IMR-90 (cell line): ENCODE measurements at regions not wholly inside any gene's neighbourhood (a gene's known extent, or its start where the extent isn't known, plus 50 kb on each side); places are given as distances from the start of the nearest gene placed in this dataset.

Experiments
- ATAC-seq: fragments of 200-7000 bp; cut with Tn5 transposase; 2 replicates; pipeline ENCODE4 v1.9.1; 2020; ENCODE audit warnings: low read depth, mild to moderate bottlenecking, moderate library complexity
- BruUV-seq: library from RNA; stranded (reverse); fragments of 400-500 nt; replicated peaks from 2 replicates; lab custom pipeline; 2021; lab: Mats Ljungman, UMichigan
- CTCF ChIA-PET: fragments of 300-600 bp; formaldehyde crosslinking; extraction: SDS; loops from one replicate; lab custom pipeline; 2021; ENCODE audit warnings: antibody characterized with exemption; lab: Yijun Ruan, JAX
- POLR2A ChIA-PET: fragments of 300-600 bp; sonication (Branson Sonifier 250); formaldehyde crosslinking; loops from one replicate; lab custom pipeline; 2022; ENCODE audit warnings: antibody characterized with exemption; ENCODE audit not compliant: unreplicated experiment; lab: Charles Lee
- DNase-seq: peaks from one replicate; pipeline ENCODE4 v3.0.0; 2013
- H2AFZ ChIP-seq: replicated peaks from 2 replicates; pipeline ENCODE3; 2013; ENCODE audit warnings: low read length, mild to moderate bottlenecking; ENCODE audit not compliant: poor library complexity
- H2AK5ac ChIP-seq: 2 replicates; pipeline ENCODE4 v1.6.1; 2013; ENCODE audit warnings: low read depth, low read length, inconsistent platforms
- H2AK9ac ChIP-seq: replicated peaks from 2 replicates; pipeline ENCODE3; 2013; ENCODE audit warnings: mild to moderate bottlenecking, low read depth, low read length, moderate library complexity; ENCODE audit not compliant: poor library complexity
- H2BK120ac ChIP-seq: 2 replicates; pipeline ENCODE4 v1.6.1; 2013; ENCODE audit warnings: low read depth, low read length, inconsistent platforms
- H2BK15ac ChIP-seq: 3 replicates; pipeline ENCODE4 v1.6.1; 2013; ENCODE audit warnings: low read depth, low read length, inconsistent platforms
- H2BK20ac ChIP-seq: 2 replicates; pipeline ENCODE4 v1.6.1; 2013; ENCODE audit warnings: low read depth, mild to moderate bottlenecking, inconsistent platforms, low read length, moderate library complexity
- H2BK5ac ChIP-seq: 2 replicates; pipeline ENCODE4 v1.6.1; 2013; ENCODE audit warnings: mild to moderate bottlenecking, low read depth, low read length, inconsistent platforms; ENCODE audit not compliant: poor library complexity, severe bottlenecking
- H3K14ac ChIP-seq: replicated peaks from 2 replicates; pipeline ENCODE4 v1.6.1; 2013; ENCODE audit warnings: low read depth, low read length, inconsistent platforms
- H3K18ac ChIP-seq: 2 replicates; pipeline ENCODE4 v1.6.1; 2013; ENCODE audit warnings: low read depth, low read length, control low read depth
- H3K23ac ChIP-seq: 2 replicates; pipeline ENCODE4 v1.6.1; 2013; ENCODE audit warnings: low read depth, low read length, inconsistent platforms
- H3K27ac ChIP-seq: 2 replicates; pipeline ENCODE4 v1.5.1; 2013; ENCODE audit warnings: mild to moderate bottlenecking, control low read depth, low read length; ENCODE audit not compliant: insufficient read depth
- H3K27me3 ChIP-seq: 2 replicates; pipeline ENCODE4 v1.6.1; 2013; ENCODE audit warnings: low read length; ENCODE audit not compliant: control insufficient read depth, insufficient read depth
- H3K36me3 ChIP-seq: 2 replicates; pipeline ENCODE4 v1.6.1; 2013; ENCODE audit warnings: low read length, mixed read lengths; ENCODE audit not compliant: control insufficient read depth, insufficient read depth
- H3K4ac ChIP-seq: 2 replicates; pipeline ENCODE4 v1.6.1; 2013; ENCODE audit warnings: low read depth, low read length, inconsistent platforms
- H3K4me1 ChIP-seq: 2 replicates; pipeline ENCODE4 v1.6.1; 2013; ENCODE audit warnings: low read length, mixed read lengths; ENCODE audit not compliant: control insufficient read depth, insufficient read depth
- H3K4me2 ChIP-seq: 2 replicates; pipeline ENCODE4 v1.6.1; 2013; ENCODE audit warnings: low read depth, mild to moderate bottlenecking, control low read depth, low read length, moderate library complexity
- H3K4me3 ChIP-seq: 2 replicates; pipeline ENCODE4 v1.5.1; 2013; ENCODE audit warnings: low read depth, mild to moderate bottlenecking, control low read depth, low read length, moderate library complexity; ENCODE audit not compliant: insufficient read depth
- H3K56ac ChIP-seq: 2 replicates; pipeline ENCODE4 v1.6.1; 2013; ENCODE audit warnings: low read length, inconsistent platforms; ENCODE audit not compliant: insufficient read depth; ENCODE audit errors: extremely low read depth
- H3K79me1 ChIP-seq, 2 experiments: 2 replicates each; pipeline ENCODE4 v1.6.1; 2013; ENCODE audit warnings: low read length in 2 of 2, inconsistent platforms in 1 of 2, low read depth in 1 of 2
- H3K9ac ChIP-seq: 2 replicates; pipeline ENCODE4 v1.6.1; 2013; ENCODE audit warnings: low read depth, low read length, control low read depth
- H3K9me1 ChIP-seq: 2 replicates; pipeline ENCODE4 v1.6.1; 2013; ENCODE audit warnings: low read length, inconsistent platforms; ENCODE audit not compliant: insufficient read depth
- H3K9me3 ChIP-seq: 2 replicates; pipeline ENCODE4 v1.6.1; 2013; ENCODE audit warnings: low read length; ENCODE audit not compliant: control insufficient read depth, insufficient read depth
- H4K20me1 ChIP-seq: 2 replicates; pipeline ENCODE4 v1.6.1; 2013; ENCODE audit warnings: low read length, inconsistent platforms; ENCODE audit not compliant: insufficient read depth
- H4K5ac ChIP-seq: 2 replicates; pipeline ENCODE4 v1.6.1; 2013; ENCODE audit warnings: mild to moderate bottlenecking, low read depth, low read length, control low read depth
- H4K8ac ChIP-seq, 2 experiments: 2 replicates each; pipeline ENCODE4 v1.6.1; 2013; ENCODE audit warnings: low read depth in 2 of 2, low read length in 2 of 2, control low read depth in 1 of 2, inconsistent platforms in 1 of 2
- H4K91ac ChIP-seq: 2 replicates; pipeline ENCODE4 v1.6.1; 2013; ENCODE audit warnings: low read depth, low read length, inconsistent platforms; ENCODE audit not compliant: insufficient read depth
- FOS ChIP-seq: fragments of 150-350 bp; IDR thresholded peaks from 2 replicates; pipeline ENCODE4 v1.6.1; 2016; ENCODE audit warnings: low read depth, low read length
- RCOR1 ChIP-seq: IDR thresholded peaks from 2 replicates; pipeline ENCODE4 v1.6.1; 2012; ENCODE audit warnings: mild to moderate bottlenecking, low read length, improper control_type of control experiment; ENCODE audit not compliant: insufficient replicate concordance
- SMC3 ChIP-seq: fragments of 150-350 bp; IDR thresholded peaks from 2 replicates; pipeline ENCODE4 v1.6.1; 2016; ENCODE audit warnings: low read depth, mild to moderate bottlenecking, antibody characterized with exemption, low read length, moderate library complexity
- WGBS, 2 experiments: methylation state at CpG; one replicate each; pipeline versions ENCODE4 v1.1.5 to v1.1.7; 2013; ENCODE audit warnings: missing lambda C conversion rate in 2 of 2; ENCODE audit not compliant: insufficient read length in 1 of 2; ENCODE audit errors: extremely low coverage in 2 of 2; 5-methylcytosine and 5-hydroxymethylcytosine counted together
- dilution Hi-C: fragments of 300-500 bp; cut with HindIII; formaldehyde crosslinking; loops from one replicate; pipeline ENCODE4 v1.14.3; 2018; ENCODE audit warnings: low sequenced_read_pairs; ENCODE audit not compliant: unreplicated experiment
- in situ Hi-C: fragments of 300-500 bp; cut with MboI; formaldehyde crosslinking; loops from 3 replicates; pipeline ENCODE4 v1.14.3; 2019; ENCODE audit warnings: low sequenced_read_pairs, inconsistent platforms, mixed read lengths
- intact Hi-C: fragments of 100-400 bp; cut with micrococcal nuclease; formaldehyde crosslinking; loops from 2 replicates; pipeline ENCODE4 v1.10.0; 2022

DNA sequence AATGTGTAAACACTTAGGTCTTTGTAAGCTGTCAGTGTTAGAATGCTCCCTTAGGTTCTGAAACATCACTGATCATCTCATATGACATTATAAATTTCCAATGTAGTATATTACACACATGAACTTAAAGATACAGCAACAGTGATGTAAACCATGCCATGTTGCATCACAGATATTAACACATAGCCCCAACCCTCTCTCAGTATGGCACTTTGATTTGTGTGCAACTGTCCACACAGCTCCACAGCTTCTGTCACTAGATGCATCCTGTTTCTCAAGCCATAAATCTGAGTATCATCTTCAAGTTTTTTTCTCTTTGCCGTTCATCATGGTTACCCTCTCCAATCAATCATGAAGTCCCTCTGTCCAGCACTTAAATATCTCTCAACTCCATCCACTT lies 69.2 kb upstream of the LRP1B start:
- TF ChIP-seq FOS (no peak), RCOR1 (no peak), SMC3 (no peak)
- dilution Hi-C loops: no loop called here
- Histone ChIP-seq H3K27ac (no peak overlapping the region), H3K14ac (no peak overlapping the region), H2BK5ac (no peak overlapping the region), H3K36me3 (no peaks in the 10 kb centered on the region), H3K18ac (no peak overlapping the region), H4K8ac (no peak overlapping the region), H3K4ac (no peak overlapping the region), H3K4me1 (no peaks in the 10 kb centered on the region), H4K5ac (no peak overlapping the region), H2AK9ac (no peak overlapping the region), H3K27me3 (no peaks in the 10 kb centered on the region; the same call in 1 of the 2 replicates), H3K79me1 (no peaks in the 10 kb centered on the region), H2BK20ac (no peak overlapping the region), H2BK120ac (no peak overlapping the region), H3K9ac (no peak overlapping the region), H3K23ac (no peak overlapping the region), H2AK5ac (no peak overlapping the region), H3K4me3 (no peak overlapping the region), H4K91ac (no peak overlapping the region), H4K20me1 (no peaks in the 10 kb centered on the region), H2BK15ac (no peak overlapping the region), H3K9me3 (no peaks in the 10 kb centered on the region), H3K4me2 (no peak overlapping the region), H3K9me1 (no peaks in the 10 kb centered on the region), H2AFZ (no peak overlapping the region), H3K56ac (no peak overlapping the region)
- in situ Hi-C loops: no loop called here
- POLR2A ChIA-PET: no interaction called here
- ATAC-seq (no peak), DNase-seq (no peak)
- CTCF ChIA-PET: no interaction called here
- no TSS peak for BruUV-seq
- intact Hi-C loops: no loop called here
- WGBS, 2 experiments: no CpG with 5 or more reads among the region's 1 CpG
